IPS-18a (cell line): ENCODE measurements at regions not wholly inside any gene's neighbourhood (a gene's known extent, or its start where the extent isn't known, plus 50 kb on each side); places are given as distances from the start of the nearest gene placed in this dataset.

Experiments used
- H3K27ac ChIP-seq: one replicate; pipeline ENCODE4 v1.5.1; 2013; ENCODE audit warnings: low read length
- H3K27me3 ChIP-seq: one replicate; pipeline ENCODE4 v1.6.1; 2013; ENCODE audit warnings: mild to moderate bottlenecking, low read length; ENCODE audit not compliant: control insufficient read depth, insufficient read depth
- H3K36me3 ChIP-seq: one replicate; pipeline ENCODE4 v1.6.1; 2013; ENCODE audit warnings: low read depth, low read length; ENCODE audit not compliant: control insufficient read depth
- H3K4me1 ChIP-seq: one replicate; pipeline ENCODE4 v1.6.1; 2013; ENCODE audit warnings: low read depth, low read length; ENCODE audit not compliant: control insufficient read depth
- H3K4me3 ChIP-seq: one replicate; pipeline ENCODE4 v1.5.1; 2013; ENCODE audit warnings: low read length
- H3K9ac ChIP-seq: one replicate; pipeline ENCODE4 v1.6.1; 2013; ENCODE audit warnings: mild to moderate bottlenecking, low read length, moderate library complexity
- H3K9me3 ChIP-seq: one replicate; pipeline ENCODE4 v1.6.1; 2013; ENCODE audit warnings: low read depth, low read length; ENCODE audit not compliant: control insufficient read depth

DNA sequence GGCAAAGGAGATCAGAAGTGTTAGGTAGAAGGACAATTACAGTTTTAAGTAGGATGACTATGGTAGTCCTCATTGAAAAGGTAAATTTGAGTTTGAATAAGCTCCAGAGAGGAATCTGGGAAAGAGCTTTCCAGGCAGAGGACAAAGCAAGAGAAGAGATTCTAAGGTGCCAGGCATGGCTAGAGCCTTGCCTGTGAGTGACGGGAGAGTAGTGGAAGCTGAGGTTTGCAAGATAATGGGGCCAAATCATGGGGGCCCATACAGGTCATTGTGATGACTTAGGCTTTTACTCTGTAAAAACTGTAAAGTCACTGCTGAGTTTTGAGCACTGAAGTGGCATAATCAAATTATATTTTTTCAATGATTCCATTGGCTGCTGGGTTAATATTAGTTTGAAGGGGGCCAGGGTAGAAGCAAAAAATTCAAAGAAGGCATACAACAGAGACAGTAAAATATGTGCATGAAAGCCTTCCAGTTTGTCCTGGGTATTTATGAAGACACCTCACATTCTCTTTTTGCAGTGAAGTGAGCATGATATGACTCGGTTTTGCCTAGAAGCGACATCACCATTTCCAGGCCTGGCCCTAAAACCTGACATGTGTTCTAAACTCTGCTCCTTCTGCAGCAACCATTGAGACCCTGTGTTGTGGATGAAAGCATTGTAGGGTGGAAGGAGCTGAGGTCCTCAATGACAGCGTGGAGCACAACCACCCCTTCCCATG, 279.8 kb upstream of the TNC start:
- Histone ChIP-seq H3K9me3 (no peaks in the 10 kb centered on the region), H3K27me3 (no peaks in the 10 kb centered on the region), H3K4me1 (peaks cover 18% of the 10 kb centered on the region), H3K36me3 (no peaks in the 10 kb centered on the region), H3K27ac (no peak overlapping the region), H3K4me3 (no peak overlapping the region), H3K9ac (no peak overlapping the region)

GRCh38 chr9:115398313-115398650, 280.3 kb upstream of the TNC start:
- H3K36me3 ChIP-seq: no peaks in the 10 kb centered on the region
- H3K4me3 ChIP-seq: no peak overlapping the region
- H3K27me3 ChIP-seq: no peaks in the 10 kb centered on the region
- no peak overlapping the region for H3K9ac ChIP-seq
- H3K9me3 ChIP-seq: no peaks in the 10 kb centered on the region
- no peak overlapping the region for H3K27ac ChIP-seq
- H3K4me1 ChIP-seq: peaks cover 18% of the 10 kb centered on the region

DNA sequence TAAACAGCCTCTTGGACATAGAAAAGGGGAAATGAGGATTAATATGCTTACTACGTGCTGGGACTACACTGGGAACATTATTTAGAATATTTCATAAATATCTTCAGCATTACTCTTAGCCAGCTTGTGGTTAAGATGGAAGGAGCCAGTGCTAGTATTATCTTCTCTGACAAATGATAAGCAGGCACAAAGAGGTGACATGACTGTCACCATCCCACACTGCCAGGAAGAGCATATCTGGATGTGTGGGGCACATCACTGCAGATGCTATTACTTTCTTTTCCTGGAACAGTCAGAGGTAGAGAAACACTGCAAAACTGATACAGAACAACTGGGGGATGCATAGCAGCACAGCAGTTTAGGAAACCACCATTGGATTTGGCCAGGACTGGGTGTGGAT, 281.0 kb upstream of the TNC start:
- Histone ChIP-seq H3K9ac (no peak overlapping the region), H3K27me3 (no peaks in the 10 kb centered on the region), H3K4me1 (peaks cover 18% of the 10 kb centered on the region), H3K4me3 (no peak overlapping the region), H3K9me3 (no peaks in the 10 kb centered on the region), H3K27ac (no peak overlapping the region), H3K36me3 (no peaks in the 10 kb centered on the region)

DNA sequence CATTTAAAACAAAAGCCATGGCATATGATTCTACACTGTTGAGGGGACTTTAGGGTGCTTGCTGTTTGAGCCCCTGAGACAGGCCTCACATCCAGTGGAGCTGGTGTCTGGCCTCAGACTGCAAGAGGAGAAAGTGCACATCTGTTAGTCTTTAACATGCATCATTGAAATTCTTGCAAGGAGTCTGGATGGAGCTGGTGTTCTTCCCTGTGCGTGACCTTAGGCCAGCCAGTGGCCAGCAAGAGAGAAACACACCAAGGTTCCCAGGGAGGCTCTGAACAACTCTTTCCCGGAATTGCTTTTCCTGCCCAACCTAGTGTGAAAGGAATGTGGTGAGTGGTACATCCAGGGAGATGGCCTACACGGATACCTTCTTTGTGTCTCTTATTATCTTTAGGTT, 282.8 kb upstream of the TNC start:
- H3K27me3 ChIP-seq: no peaks in the 10 kb centered on the region
- no peaks in the 10 kb centered on the region for H3K9me3 ChIP-seq
- H3K9ac ChIP-seq: no peak overlapping the region
- H3K36me3 ChIP-seq: no peaks in the 10 kb centered on the region
- no peak overlapping the region for H3K27ac ChIP-seq
- no peak overlapping the region for H3K4me3 ChIP-seq
- peaks cover 18% of the 10 kb centered on the region for H3K4me1 ChIP-seq

GRCh38 chr9:115401756-115402327, 283.9 kb upstream of the TNC start:
- Histone ChIP-seq H3K27ac (no peak overlapping the region), H3K9me3 (no peaks in the 10 kb centered on the region), H3K4me3 (no peak overlapping the region), H3K27me3 (no peaks in the 10 kb centered on the region), H3K9ac (no peak overlapping the region), H3K4me1 (peaks cover 18% of the 10 kb centered on the region), H3K36me3 (no peaks in the 10 kb centered on the region)

DNA sequence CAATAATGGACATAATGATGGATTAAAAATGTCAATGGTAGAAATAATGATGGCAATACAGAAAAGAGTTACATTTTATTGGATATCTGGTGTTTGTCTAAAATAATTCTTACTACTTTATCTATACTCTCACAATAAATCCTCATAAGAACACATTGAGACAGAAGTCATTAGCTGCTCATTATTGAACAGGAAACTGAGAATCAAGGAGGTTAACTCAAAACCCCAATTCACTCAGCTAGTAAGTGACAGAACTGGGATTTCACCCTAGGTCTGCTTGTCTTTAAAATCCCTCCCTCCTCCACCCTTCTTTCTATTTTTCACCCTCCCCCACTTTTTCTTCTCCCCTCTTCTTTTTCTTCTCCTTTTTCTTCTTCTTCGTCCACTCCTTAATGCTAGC, 285.8 kb upstream of the TNC start:
- H3K27me3 ChIP-seq: no peaks in the 10 kb centered on the region
- no peak overlapping the region for H3K4me3 ChIP-seq
- no peaks in the 10 kb centered on the region for H3K9me3 ChIP-seq
- H3K4me1 ChIP-seq: peaks cover 6% of the 10 kb centered on the region
- no peak overlapping the region for H3K9ac ChIP-seq
- H3K27ac ChIP-seq: no peak overlapping the region
- no peaks in the 10 kb centered on the region for H3K36me3 ChIP-seq

DNA sequence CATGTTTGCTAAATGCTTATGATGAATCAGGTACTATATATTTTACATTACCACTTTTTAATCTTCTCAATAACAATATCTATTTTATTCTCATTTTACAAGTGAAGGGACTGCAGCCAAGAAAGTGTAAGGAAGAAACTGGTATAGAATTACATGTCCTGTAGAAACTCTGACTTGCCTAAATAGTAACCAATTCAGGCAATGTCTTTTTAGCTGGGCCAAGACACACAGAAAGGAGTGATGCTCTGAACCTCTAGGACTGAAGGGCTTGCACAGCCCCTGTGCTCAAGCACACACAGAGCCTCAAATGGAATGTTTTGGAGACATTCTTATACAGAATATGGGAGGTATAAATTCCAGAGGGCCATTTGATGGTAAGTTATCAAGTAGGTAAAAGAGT, 286.4 kb upstream of the TNC start:
- Histone ChIP-seq H3K27ac (no peak overlapping the region), H3K4me3 (no peak overlapping the region), H3K9ac (no peak overlapping the region), H3K36me3 (no peaks in the 10 kb centered on the region), H3K27me3 (no peaks in the 10 kb centered on the region), H3K9me3 (no peaks in the 10 kb centered on the region), H3K4me1 (peaks cover 6% of the 10 kb centered on the region)

- Histone ChIP-seq H3K9ac (no peak overlapping the region), H3K4me3 (no peak overlapping the region), H3K27me3 (no peaks in the 10 kb centered on the region), H3K9me3 (no peaks in the 10 kb centered on the region), H3K4me1 (peaks cover 6% of the 10 kb centered on the region), H3K27ac (no peak overlapping the region), H3K36me3 (no peaks in the 10 kb centered on the region)
Measured at GRCh38 chr9:115411516-115411915, 293.6 kb upstream of the TNC start.

DNA sequence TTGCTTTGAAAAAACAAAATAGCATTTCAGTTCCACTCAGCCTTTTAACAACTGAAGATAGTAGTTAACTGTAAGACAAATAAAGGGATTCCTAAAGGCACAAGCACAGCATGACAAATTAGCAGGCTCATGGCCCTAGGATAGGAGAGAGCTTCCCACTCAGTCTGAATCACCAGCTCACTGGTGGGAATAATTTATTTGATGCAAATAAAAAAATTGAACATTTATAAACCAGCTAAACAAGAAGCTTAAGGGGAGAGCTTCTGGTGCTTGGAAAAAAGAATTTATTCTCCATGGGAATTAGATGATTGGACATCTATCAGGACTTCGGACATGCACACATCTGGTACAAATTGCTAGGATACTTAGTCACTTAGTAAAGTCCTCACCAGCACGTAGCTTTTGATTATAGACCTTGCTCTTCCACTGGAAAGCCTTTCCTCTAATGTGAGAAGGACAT, 294.1 kb upstream of the TNC start:
- H3K4me3 ChIP-seq: no peak overlapping the region
- no peaks in the 10 kb centered on the region for H3K9me3 ChIP-seq
- H3K27ac ChIP-seq: no peak overlapping the region
- H3K27me3 ChIP-seq: no peaks in the 10 kb centered on the region
- H3K36me3 ChIP-seq: no peaks in the 10 kb centered on the region
- H3K9ac ChIP-seq: no peak overlapping the region
- peaks cover 6% of the 10 kb centered on the region for H3K4me1 ChIP-seq

- Histone ChIP-seq H3K27me3 (no peaks in the 10 kb centered on the region), H3K27ac (no peak overlapping the region), H3K9ac (no peak overlapping the region), H3K36me3 (no peaks in the 10 kb centered on the region), H3K4me1 (peaks cover 6% of the 10 kb centered on the region), H3K4me3 (no peak overlapping the region), H3K9me3 (no peaks in the 10 kb centered on the region)
Measured at GRCh38 chr9:115412656-115413055, 294.7 kb upstream of the TNC start.

DNA sequence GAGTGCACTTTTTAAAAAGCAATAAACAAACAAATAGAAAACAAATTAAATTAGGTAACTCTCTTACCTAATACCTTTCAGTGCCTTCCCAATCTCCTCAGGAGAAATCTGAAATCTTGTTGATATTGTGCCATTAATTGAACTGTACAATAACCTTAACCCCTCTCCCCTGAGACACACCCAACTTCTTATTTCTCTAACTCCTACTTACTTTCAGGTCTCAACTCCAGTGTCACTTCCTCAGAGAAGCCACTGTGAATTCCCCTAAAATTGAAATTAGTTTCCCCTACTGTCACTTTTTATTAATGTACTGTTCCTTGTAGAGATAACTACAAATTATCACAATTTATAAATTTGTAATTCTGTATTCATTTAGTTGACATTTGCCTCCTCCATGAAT, 295.3 kb upstream of the TNC start:
- H3K9me3 ChIP-seq: no peaks in the 10 kb centered on the region
- H3K4me1 ChIP-seq: peaks cover 6% of the 10 kb centered on the region
- no peaks in the 10 kb centered on the region for H3K36me3 ChIP-seq
- H3K9ac ChIP-seq: no peak overlapping the region
- H3K27ac ChIP-seq: no peak overlapping the region
- H3K4me3 ChIP-seq: no peak overlapping the region
- no peaks in the 10 kb centered on the region for H3K27me3 ChIP-seq

DNA sequence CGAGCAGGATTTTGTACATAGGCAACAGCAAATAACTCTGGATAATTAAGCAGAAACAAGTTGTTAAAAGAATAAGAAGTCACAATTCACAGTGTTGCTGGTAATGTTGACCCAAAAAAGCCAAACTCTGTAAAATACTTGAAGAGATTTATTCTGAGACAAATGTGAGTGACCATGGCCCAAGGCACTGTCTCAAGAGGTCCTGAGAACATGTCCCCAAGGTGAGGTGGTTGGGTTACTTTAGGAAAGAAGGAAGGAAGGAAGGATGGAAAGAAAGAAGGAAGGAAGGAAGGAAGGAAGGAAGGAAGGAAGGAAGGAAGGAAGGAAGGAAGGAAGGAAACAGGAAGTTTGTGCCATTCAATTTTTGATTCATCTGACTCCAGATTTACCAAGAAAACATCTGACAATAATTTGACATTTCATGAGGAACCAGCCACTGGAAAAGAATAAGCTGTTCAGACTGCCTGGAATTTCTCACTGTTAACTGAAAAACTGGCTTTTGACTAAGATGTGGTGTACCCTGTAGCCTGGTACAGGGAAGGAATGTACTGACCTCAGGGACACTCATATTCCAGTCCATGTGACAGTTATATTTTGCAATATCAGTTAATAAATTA, 295.9 kb upstream of the TNC start:
- H3K36me3 ChIP-seq: no peaks in the 10 kb centered on the region
- no peaks in the 10 kb centered on the region for H3K9me3 ChIP-seq
- H3K27me3 ChIP-seq: no peaks in the 10 kb centered on the region
- H3K27ac ChIP-seq: no peak overlapping the region
- H3K9ac ChIP-seq: no peak overlapping the region
- H3K4me3 ChIP-seq: no peak overlapping the region
- H3K4me1 ChIP-seq: peaks cover 6% of the 10 kb centered on the region
